GM19372 (cell line): ENCODE measurements at regions not wholly inside any gene's neighbourhood (a gene's known extent, or its start where the extent isn't known, plus 50 kb on each side); places are given as distances from the start of the nearest gene placed in this dataset.
"Not testable (repeated sequence)": the region's sequence is repeated elsewhere in the genome, so short reads cannot be mapped to it uniquely, and the experiment has no call there.

Source experiments
- ATAC-seq: cut with Tn5 transposase; IDR thresholded peaks from one replicate; pipeline ENCODE4 v1.9.1; 2021; ENCODE audit warnings: mild to moderate bottlenecking, low read depth, moderate library complexity; ENCODE audit not compliant: unreplicated experiment

DNA sequence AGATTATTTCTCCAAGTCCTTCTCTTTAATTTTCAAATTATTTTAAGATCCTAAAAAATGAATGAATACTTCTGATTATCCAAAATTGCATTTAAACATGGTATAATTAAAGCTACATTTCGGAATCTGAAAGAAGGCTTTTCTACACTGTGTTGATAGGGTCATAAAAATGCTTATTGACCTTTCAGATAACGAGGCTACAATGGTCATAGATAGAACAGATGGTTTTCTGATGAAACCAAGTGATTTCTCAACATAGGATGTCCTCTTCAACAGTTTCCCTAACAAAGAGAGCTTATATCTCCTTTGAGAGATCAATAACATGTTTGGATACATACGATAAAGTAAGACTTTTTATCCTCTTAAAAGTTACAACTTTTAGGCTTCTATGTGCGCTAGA lies 201.1 kb downstream of the PTH2R start:
- no peak for ATAC-seq

DNA sequence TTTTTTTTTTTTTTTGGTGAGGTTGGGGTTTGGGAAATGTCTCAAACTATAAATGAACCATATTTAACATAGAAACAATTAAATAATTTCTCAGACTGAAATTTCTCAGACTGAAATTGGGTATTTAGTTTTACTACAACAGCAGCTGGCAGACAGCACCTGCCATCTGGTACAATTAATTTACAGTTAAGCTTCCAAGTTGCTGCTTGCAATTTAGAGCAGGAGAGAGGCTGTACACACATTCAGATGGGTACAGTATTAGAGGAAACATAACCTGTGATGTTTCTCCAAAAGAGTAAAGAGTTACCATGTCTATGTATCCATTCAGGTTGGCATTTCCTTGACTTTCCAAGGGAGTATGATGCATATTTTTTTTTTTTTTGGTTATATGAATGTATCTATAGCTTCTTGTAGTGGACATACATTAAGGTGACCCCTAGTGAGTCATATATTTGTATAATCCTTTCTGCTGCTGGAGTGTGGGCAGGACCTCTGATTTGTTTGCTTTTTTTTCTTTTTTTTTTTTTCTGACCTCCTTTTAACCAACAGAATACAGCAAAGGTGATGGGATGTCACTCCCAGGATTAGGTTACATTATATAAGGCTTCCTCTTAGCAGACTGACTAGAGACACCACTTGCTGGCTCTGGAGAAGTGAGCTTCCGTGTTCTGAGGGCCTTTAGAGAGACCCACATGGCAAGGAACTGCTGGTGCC lies 201.7 kb downstream of the PTH2R start:
- ATAC-seq, result no peak

DNA sequence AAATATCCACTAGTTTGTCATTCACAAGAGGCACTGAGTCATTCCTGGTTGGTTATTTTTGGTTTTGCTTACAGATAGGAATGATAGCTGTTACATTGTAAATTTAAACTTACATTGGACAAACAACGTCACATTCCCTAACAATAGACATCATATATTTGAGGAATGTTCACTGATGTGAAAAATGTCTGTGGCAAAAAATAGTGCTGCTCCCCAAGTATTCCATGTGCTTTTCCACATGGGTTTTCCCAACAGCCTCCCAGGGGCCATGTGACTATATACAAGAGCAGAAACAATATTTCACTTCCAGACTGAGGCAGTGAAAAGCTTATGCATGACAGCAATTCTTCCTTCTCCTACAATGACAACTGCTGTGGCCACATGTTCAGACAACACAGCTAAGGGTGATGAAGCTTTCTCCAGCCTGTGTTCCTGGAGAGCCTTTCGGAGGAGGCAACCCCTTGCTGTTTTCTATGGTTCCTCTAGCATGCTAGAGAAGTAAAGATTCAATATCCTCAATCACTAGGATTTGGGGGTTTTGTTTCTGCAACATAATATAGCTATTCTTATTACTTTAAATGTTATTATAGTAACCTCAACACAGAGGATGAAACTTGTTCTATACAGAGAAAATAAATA lies 202.7 kb downstream of the PTH2R start:
- ATAC-seq, result no peak

DNA sequence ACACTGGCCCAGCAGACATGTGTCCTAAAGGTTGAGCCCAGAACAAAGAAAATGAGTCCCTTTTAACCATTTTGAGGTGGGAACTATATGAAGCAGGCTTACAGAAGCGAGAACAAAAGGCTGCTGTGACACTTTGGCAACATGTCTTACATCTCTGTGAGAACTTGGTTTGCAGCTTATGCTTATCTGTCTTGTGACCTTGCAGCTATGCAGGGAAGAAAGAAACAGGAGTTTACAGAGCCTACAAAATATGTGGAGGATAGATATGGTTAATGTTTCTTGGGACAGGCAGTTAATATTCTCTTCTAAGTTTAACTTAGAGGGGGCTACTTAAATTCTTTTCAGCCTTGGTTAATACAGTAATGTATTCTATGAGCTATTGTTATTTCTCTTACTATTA lies 209.1 kb downstream of the PTH2R start:
- ATAC-seq, result not testable (repeated sequence)

DNA sequence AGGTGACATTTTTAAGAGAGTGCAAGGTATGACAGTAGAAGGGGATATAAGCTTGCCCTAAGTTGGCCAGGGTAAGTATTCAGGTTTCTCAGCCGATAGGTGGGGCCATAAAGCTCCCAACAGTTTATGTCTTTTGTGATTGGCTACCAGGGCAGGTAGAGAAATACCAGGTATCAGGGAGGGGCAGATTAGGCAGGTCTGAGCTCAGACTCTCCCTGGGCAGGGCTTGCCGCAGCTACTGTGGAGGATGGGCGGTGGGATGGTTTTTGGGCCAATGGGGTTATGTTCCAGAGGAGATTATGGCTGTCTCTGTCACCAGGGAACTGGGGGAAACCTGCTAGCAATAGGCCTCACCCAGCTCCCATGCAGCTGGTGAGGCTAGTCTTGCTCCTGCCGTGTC lies 211.6 kb downstream of the PTH2R start:
- ATAC-seq, result no peak

DNA sequence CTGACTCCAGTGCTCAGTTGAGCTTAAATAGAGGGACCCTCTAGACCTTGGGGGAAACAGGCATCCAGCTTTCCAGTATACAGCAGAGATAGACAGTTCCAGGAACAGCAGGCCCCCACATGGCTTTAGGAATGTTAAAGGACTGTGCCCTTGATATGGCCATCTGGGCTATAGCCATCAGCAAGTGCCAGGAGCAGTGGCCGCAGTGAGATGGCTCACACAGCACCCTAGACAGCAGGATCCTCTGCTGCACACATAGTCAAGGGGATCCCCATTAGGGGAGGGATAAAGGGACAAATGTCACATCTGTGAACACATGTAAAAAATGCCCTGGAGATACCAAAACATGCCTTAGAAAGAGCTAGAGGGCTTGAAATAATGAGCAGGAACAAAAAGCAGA lies 213.4 kb downstream of the PTH2R start:
- no peak for ATAC-seq

DNA sequence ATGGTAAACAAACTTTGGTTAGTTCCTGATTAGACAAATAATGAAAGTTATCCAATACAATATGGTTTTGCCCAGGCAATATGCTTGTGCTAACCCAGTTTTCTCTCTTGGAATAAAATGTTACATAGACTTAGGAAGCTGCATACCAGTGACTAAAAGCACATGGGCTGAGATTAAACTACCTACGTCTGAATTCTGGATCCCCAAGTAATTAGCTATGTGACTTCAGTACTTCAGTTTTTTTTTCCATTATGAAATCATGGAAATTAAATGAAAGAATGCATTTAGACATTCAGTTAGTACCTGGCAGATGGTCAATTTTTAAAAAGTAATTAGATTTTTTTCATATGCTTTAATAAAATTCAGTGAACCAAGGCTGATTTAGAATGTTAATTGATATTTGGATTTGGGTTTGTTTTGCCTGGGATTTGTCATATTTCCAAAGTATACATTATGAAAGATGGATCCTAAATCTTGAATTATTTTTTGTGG lies 213.9 kb downstream of the PTH2R start:
- no peak for ATAC-seq

DNA sequence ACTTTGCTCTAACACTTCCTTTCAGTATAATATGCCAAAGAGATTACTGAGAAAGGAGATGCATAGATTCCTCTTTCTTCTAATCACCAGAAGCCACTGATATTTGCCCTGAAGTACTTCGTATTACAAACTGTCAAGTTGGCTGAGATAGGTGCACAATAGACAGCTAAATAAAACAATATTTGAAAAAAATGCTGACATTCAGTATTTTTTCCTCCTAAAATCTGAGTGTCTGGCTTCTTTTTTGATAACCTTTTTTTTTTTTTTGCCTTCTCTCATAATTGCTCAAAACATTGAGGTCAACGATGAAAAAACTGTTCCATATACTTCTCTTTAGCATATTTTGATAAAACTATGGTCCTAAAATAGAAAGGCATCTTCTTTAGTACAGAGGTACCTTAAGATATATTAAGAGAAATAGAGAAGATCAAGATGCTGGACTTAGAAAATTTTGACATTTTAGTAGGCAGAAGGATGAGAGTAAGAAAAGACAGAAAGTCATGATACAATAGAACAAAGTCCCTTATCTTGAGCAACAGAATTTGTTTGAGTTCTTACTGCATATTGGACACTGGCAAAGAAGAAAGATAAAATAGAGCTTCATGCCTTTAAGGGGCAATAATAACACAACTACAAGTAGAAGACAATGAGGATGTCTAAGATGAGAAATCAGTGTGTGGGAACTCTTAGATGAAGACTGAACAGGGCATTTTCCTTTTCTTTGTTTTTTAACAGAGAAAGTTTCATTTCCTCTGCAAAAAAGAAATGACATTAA lies 220.7 kb downstream of the PTH2R start:
- no peak for ATAC-seq

DNA sequence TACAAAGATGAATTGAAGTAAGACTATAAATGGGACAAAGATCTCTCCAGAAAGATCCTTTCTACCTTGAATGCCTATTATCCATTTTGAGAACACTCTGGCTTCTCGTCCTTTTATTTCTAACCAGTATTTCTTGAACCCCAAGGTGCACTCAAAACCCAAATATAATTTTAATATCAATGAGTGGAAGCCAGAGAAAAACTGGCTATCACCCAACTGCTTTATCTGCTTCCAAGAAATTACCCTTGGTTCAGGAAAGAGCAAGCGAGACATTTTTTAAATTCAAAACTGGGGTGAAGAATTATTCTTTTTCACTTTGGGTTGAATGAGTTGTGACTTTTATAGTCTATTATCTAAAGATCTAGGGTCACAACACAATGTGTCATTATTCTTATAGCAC lies 221.3 kb downstream of the PTH2R start:
- ATAC-seq, result no peak

DNA sequence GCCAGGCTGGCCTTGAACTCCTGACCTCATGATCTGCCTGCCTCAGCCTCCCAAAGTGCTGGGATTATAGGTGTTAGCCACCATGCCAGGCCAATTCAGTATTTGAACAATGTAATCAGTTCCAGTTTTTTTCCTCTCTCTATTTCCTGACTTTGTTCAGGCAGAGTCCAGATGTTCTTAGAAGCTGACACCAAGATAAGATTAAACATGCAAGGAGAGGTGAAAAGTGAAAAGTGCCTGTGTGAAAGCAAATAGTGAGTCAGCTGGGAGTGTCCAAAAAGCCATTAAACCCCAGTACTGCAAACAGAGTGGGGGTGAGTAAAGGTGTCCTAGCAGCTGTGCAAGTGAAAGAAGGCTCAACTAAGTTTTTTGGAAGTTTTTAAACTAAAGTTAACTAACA lies 231.5 kb downstream of the PTH2R start:
- no peak for ATAC-seq

DNA sequence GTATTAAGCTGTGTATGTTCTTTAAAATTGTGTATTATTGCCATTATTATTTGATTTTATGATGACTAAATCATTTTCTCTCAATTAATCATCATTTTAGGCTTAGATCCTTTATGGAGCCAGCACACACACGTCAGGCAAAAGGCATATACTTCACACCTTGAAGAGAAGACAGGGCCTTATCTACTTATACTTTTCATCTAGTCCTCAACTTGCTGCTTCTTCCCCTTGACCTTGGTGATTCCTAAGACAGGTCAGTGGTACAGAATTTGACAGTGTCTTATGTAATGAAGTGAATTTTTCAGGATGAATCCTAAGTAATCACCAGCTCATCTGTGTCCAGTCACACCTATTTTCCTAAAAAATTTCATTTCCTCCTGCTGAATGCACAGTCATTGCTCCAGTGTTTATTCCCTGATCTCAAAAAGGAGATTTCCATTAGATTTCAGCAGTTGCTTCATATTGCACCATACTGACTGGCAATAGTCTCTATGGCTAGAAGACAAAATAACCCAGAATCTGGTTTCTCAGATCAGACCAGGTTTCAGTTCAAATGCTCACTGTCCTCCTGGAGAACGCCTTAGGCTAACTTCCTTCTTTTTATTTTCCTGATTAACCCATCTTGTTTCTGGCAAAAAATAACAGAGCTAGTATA lies 235.7 kb downstream of the PTH2R start:
- no peak for ATAC-seq

DNA sequence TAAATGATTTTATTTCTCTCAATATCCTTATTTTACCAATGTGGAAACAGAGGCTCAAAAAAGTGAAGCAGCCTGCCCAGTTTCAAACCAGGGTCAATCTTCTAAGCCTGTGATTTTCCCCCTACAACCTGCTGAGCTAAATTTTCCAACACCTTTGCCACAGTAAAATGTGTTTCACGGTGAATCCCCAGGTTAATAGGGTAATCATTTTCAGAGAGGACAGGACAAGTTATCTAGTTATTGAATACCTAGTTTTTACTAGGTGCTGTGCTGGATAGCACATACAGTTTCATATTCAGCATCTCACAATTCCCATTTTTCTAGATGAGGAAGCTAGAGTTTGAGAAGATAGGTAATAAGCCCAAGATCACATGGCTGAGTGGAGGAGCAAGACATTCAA lies 236.6 kb downstream of the PTH2R start:
- no peak for ATAC-seq

DNA sequence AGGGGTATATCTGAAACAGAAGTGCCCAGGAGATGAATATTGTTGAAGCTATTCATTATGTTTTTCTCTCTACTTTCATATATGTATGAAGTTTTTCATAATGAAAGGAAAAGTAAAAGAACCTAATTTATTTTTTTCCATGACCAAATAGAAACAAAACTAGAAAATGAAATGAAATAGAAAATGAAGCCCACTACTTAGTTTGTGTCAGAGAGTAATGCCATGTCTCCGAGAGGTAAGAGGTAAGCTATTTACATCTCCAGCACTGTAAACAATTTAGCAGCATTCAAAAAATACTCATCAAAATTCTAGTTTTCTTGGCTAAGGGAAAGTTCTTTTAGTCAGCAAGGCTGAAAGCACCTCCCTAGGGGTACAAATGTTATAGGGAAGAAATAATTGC lies 238.6 kb downstream of the PTH2R start:
- no peak for ATAC-seq

DNA sequence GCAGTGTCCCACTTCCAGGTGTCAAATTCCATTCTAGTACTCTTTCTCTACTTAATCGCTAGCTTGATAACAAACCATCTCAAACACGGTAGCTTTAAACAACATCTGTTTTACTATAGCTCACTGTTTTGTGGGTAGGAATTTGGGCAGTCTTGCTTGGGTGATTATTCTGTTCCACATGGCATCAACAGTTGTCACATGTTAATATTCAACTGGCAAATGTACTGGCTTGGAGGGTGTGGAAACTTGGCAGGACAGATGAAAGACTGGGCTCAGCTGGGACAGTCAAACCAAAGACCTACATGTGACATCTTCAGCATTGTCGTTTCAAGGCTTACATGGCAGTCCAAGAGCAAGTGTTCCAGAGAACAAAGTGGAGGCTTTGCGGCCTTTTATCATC lies 241.8 kb downstream of the PTH2R start:
- no peak for ATAC-seq

DNA sequence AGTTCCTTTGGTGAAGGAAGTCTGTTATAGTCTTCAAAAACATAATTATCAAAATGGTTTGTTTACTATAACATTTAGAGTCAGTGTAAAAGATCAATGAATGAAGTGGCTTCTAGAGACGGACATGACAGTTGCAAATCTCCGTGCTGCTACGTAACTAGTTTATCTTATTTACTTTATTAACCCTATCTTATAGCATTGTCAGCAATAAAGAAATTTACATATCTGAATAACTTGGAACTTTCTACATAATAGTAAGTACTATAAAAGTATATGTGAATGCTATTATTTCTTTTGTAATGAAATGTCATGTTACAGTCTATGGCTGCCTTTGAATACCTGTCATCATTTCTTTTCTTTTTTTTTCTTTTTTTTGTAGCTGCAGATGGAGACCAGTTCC lies 246.8 kb downstream of the PTH2R start:
- no peak for ATAC-seq

DNA sequence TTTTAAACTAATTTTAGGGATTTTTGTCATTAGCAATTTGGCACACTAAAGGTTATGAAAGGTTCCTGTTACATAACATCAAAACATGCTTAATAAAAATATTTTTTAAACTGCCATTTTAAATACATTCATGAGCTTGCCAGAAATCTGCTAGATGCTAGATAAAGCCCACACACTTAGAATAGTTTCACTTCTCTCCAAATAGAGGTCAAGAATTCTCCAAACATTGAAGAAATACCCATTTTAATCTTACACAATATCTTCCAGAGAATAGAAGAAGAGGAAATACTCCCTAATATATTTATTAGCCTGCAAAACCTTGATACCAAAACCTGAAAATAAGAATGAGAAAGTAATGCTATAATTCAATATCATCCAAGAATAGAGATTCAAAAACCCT lies 247.5 kb downstream of the PTH2R start:
- no peak for ATAC-seq

DNA sequence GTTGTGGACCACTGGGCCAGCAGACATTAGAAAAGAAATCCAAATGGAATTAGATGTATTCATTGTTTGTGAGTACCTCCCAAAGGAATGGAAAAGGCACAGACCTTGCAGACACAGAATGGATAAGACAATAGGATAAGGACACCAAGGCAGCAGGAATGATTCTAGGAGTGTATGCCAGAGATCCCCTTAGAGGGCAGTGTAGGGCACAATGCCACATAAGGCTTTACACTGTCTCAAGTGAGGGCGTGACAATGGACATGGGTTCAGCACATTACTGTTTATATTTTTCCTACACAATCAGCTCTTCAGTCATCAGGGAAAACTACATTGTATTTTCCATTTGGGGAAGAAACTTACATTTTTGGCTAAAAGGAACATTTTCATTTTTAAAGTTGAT lies 250.9 kb downstream of the PTH2R start:
- ATAC-seq, result no peak

DNA sequence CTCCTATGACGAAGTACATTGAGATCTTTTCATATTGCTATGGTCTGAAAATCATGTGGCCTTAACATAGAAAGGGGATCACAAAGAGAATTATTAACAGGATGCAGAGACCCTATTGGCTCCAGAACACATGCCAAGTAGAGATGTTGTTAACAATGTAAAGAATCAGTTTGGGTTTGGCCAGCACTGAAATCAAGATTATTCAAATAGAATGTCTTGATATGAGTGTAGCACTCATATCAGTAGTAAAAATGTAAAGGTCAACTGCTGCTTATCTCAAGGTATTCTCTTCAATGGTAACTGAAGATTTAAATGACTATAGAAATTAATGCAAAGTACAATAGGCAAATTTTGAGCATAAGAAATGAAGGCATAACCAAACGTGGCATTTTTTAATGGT lies 262.8 kb downstream of the PTH2R start:
- ATAC-seq, result no peak

DNA sequence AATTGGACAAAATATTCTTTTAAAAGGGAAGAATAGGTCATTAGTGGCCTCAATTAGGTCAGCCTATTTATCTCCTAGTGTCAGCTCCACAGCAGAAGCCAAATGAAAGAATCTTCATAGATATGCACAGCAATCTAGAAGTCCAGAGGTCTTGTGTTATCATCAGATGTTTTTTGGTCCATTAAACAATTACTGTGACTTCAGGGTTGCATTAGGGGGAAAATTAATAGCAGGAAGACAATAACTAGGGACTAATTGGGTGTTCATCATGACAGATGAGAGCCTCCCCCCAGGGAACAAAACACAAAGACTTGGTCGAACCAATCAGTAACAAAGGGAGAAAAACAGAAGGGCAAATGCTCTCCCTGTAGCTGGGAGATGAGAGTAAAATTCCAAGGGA lies 264.7 kb downstream of the PTH2R start:
- ATAC-seq, result no peak

DNA sequence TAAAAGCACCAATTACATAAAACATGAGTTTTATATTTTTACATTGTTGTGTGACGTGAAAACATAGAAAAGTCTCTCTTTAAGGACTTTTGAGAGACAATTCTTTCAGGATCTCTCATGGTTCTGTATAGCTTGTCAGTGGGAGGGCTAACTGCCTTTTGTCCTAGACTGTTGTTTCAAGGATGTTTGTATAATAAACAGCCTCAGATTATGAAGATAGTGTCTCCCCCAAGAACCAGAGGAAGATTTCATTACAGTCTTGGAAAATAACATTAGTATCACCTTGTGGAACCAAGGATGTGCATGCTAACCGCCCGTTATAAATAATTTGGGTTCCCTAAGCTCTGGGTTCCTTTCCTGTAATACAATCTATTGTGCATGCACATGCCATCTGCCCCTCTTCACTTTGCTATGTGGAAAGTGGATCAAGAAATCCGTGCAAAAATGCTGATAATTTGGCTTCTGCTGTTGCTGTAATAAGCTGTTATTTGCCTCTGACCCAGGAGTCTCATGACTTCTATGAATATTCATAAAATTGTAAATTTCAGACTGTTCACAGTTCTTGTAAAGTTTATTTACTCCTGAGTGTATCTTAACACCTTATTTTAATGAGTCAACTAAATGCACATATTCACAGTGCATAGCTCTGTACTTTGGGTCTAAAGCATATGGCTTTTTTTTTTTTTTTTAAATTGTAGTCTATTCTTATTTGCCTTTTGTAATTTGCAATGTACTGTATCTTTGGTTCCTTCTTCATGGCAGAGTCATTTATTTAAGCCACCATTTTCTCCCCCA lies 265.5 kb downstream of the PTH2R start:
- no peak for ATAC-seq
